ENCODE measurements at regions not wholly inside any gene's neighbourhood (a gene's known extent, or its start where the extent isn't known, plus 50 kb on each side); places are given as distances from the start of the nearest gene placed in this dataset.

- TF ChIP-seq POLR2A (IDR thresholded peaks at IDR 0.05), result no peak
- no peak for TF ChIP-seq CTCF (IDR thresholded peaks at IDR 0.05)
- no peak for TF ChIP-seq POLR2AphosphoS5 (IDR thresholded peaks at IDR 0.05)
These were observed 186.0 kb downstream of the TENT4A start for GRCh38 chr5:6899221-6899620.

Measured in upper lobe of left lung (tissue), 4 donors.